Hepatocyte (in vitro differentiated cells): ENCODE measurements at regions not wholly inside any gene's neighbourhood (a gene's known extent, or its start where the extent isn't known, plus 50 kb on each side); places are given as distances from the start of the nearest gene placed in this dataset.

Experiments
- EZH2phosphoT487 ChIP-seq: fragments of 200-600 bp; sonication (generic); IDR thresholded peaks from one replicate; pipeline ENCODE4 v1.6.1; 2018; ENCODE audit warnings: antibody characterized with exemption, mild to moderate bottlenecking, low read depth, moderate library complexity; ENCODE audit not compliant: unreplicated experiment, severe bottlenecking
- TF ChIP-seq, protein P1 (sequence below): fragments of 200-600 bp; sonication (generic); IDR thresholded peaks from 2 replicates; pipeline ENCODE4 v1.5.1; 2016; ENCODE audit warnings: antibody characterized with exemption, mild to moderate bottlenecking; ENCODE audit not compliant: poor library complexity

- TF ChIP-seq, protein P1, sequence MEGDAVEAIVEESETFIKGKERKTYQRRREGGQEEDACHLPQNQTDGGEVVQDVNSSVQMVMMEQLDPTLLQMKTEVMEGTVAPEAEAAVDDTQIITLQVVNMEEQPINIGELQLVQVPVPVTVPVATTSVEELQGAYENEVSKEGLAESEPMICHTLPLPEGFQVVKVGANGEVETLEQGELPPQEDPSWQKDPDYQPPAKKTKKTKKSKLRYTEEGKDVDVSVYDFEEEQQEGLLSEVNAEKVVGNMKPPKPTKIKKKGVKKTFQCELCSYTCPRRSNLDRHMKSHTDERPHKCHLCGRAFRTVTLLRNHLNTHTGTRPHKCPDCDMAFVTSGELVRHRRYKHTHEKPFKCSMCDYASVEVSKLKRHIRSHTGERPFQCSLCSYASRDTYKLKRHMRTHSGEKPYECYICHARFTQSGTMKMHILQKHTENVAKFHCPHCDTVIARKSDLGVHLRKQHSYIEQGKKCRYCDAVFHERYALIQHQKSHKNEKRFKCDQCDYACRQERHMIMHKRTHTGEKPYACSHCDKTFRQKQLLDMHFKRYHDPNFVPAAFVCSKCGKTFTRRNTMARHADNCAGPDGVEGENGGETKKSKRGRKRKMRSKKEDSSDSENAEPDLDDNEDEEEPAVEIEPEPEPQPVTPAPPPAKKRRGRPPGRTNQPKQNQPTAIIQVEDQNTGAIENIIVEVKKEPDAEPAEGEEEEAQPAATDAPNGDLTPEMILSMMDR, result no peak
- TF ChIP-seq EZH2phosphoT487, result no peak
Observed at GRCh38 chr11:42249401-42249800, 789.9 kb upstream of the LRRC4C start.
